Activated naive CD8-positive, alpha-beta T cell treated with anti-CD3 and anti-CD28 coated beads for 36 hours (primary cell): ENCODE measurements at regions not wholly inside any gene's neighbourhood (a gene's known extent, or its start where the extent isn't known, plus 50 kb on each side); places are given as distances from the start of the nearest gene placed in this dataset.
"Not testable (repeated sequence)": the region's sequence is repeated elsewhere in the genome, so short reads cannot be mapped to it uniquely, and the experiment has no call there.

Source experiments
- DNase-seq: peaks from one replicate; pipeline ENCODE4 v3.0.0; 2021
- H3K27ac Mint-ChIP-seq: one replicate; pipeline ENCODE4 v1.8.0; 2022; ENCODE audit warnings: mild to moderate bottlenecking, moderate library complexity, mixed read lengths
- H3K27me3 Mint-ChIP-seq: one replicate; pipeline ENCODE4 v1.8.0; 2022; ENCODE audit warnings: mild to moderate bottlenecking, mixed read lengths
- H3K36me3 Mint-ChIP-seq: one replicate; pipeline ENCODE4 v1.8.0; 2021; ENCODE audit warnings: mild to moderate bottlenecking, mixed read lengths
- H3K4me1 Mint-ChIP-seq: one replicate; pipeline ENCODE4 v1.8.0; 2021; ENCODE audit warnings: mixed read lengths
- H3K4me3 Mint-ChIP-seq: one replicate; pipeline ENCODE4 v1.8.0; 2022; ENCODE audit warnings: mild to moderate bottlenecking, moderate library complexity, mixed read lengths
- H3K9me3 Mint-ChIP-seq: one replicate; pipeline ENCODE4 v1.8.0; 2022; ENCODE audit warnings: mixed read lengths

GRCh38 chr6:130683761-130684517, 143.3 kb upstream of the SMLR1 start:
- H3K4me3 Mint-ChIP-seq: no peak overlapping the region
- H3K4me1 Mint-ChIP-seq: no peaks in the 10 kb centered on the region
- DNase-seq: no peak
- H3K36me3 Mint-ChIP-seq: no peaks in the 10 kb centered on the region
- H3K27me3 Mint-ChIP-seq: no peaks in the 10 kb centered on the region
- H3K9me3 Mint-ChIP-seq: peaks cover 3% of the 10 kb centered on the region
- H3K27ac Mint-ChIP-seq: no peak overlapping the region

- peaks cover 15% of the 10 kb centered on the region for H3K4me1 Mint-ChIP-seq
- no peak for DNase-seq
Measured at GRCh38 chr6:130692659-130693058, 134.5 kb upstream of the SMLR1 start.

GRCh38 chr6:130693944-130694343, 133.3 kb upstream of the SMLR1 start:
- no peak overlapping the region for H3K27ac Mint-ChIP-seq
- DNase-seq: no peak
- H3K4me1 Mint-ChIP-seq: peaks cover 15% of the 10 kb centered on the region
- H3K27me3 Mint-ChIP-seq: no peaks in the 10 kb centered on the region
- no peak overlapping the region for H3K4me3 Mint-ChIP-seq
- H3K36me3 Mint-ChIP-seq: peaks cover 1% of the 10 kb centered on the region
- peaks cover 5% of the 10 kb centered on the region for H3K9me3 Mint-ChIP-seq

More at GRCh38 chr6:130692659-130693058, 134.5 kb upstream of the SMLR1 start:
- H3K27ac Mint-ChIP-seq: no peak overlapping the region
- H3K27me3 Mint-ChIP-seq: no peaks in the 10 kb centered on the region
- peaks cover 1% of the 10 kb centered on the region for H3K36me3 Mint-ChIP-seq
- peaks cover 5% of the 10 kb centered on the region for H3K9me3 Mint-ChIP-seq
- H3K4me3 Mint-ChIP-seq: no peak overlapping the region

GRCh38 chr6:130694606-130695005, 132.6 kb upstream of the SMLR1 start:
- peaks cover 1% of the 10 kb centered on the region for H3K36me3 Mint-ChIP-seq
- H3K4me1 Mint-ChIP-seq: peaks cover 15% of the 10 kb centered on the region
- peaks cover 5% of the 10 kb centered on the region for H3K9me3 Mint-ChIP-seq
- H3K27me3 Mint-ChIP-seq: no peaks in the 10 kb centered on the region
- DNase-seq: no peak
- no peak overlapping the region for H3K27ac Mint-ChIP-seq
- H3K4me3 Mint-ChIP-seq: no peak overlapping the region

GRCh38 chr6:130696806-130697205, 130.4 kb upstream of the SMLR1 start:
- Mint-ChIP-seq H3K4me3 (no peak overlapping the region), H3K27me3 (no peaks in the 10 kb centered on the region), H3K36me3 (peaks cover 1% of the 10 kb centered on the region), H3K4me1 (peaks cover 17% of the 10 kb centered on the region), H3K27ac (no peak overlapping the region), H3K9me3 (peaks cover 5% of the 10 kb centered on the region)
- no peak for DNase-seq

- H3K36me3 Mint-ChIP-seq: peaks cover 1% of the 10 kb centered on the region
- H3K4me1 Mint-ChIP-seq: peaks cover 20% of the 10 kb centered on the region
- no peak overlapping the region for H3K4me3 Mint-ChIP-seq
- peaks cover 5% of the 10 kb centered on the region for H3K9me3 Mint-ChIP-seq
- H3K27ac Mint-ChIP-seq: no peak overlapping the region
- H3K27me3 Mint-ChIP-seq: no peaks in the 10 kb centered on the region
- DNase-seq: no peak
Measured at GRCh38 chr6:130697271-130697994, 129.8 kb upstream of the SMLR1 start.

GRCh38 chr6:130697995-130698535, 129.1 kb upstream of the SMLR1 start:
- peaks cover 20% of the 10 kb centered on the region for H3K4me1 Mint-ChIP-seq
- no peak overlapping the region for H3K4me3 Mint-ChIP-seq
- no peak overlapping the region for H3K27ac Mint-ChIP-seq
- H3K27me3 Mint-ChIP-seq: no peaks in the 10 kb centered on the region
- peaks cover 5% of the 10 kb centered on the region for H3K9me3 Mint-ChIP-seq
- peaks cover 1% of the 10 kb centered on the region for H3K36me3 Mint-ChIP-seq
- peak; percentile 38 for DNase-seq

GRCh38 chr6:130699742-130700141, 127.5 kb upstream of the SMLR1 start:
- H3K4me1 Mint-ChIP-seq: peaks cover 7% of the 10 kb centered on the region
- H3K27me3 Mint-ChIP-seq: no peaks in the 10 kb centered on the region
- no peaks in the 10 kb centered on the region for H3K36me3 Mint-ChIP-seq
- no peak overlapping the region for H3K4me3 Mint-ChIP-seq
- H3K27ac Mint-ChIP-seq: no peak overlapping the region
- H3K9me3 Mint-ChIP-seq: peaks cover 5% of the 10 kb centered on the region
- DNase-seq: no peak

- H3K36me3 Mint-ChIP-seq: no peaks in the 10 kb centered on the region
- no peak overlapping the region for H3K4me3 Mint-ChIP-seq
- no peak for DNase-seq
- H3K27me3 Mint-ChIP-seq: no peaks in the 10 kb centered on the region
- H3K9me3 Mint-ChIP-seq: peaks cover 2% of the 10 kb centered on the region
- peaks cover 5% of the 10 kb centered on the region for H3K4me1 Mint-ChIP-seq
- no peak overlapping the region for H3K27ac Mint-ChIP-seq
Measured at GRCh38 chr6:130700397-130700796, 126.8 kb upstream of the SMLR1 start.

GRCh38 chr6:130708338-130708737, 118.9 kb upstream of the SMLR1 start:
- Mint-ChIP-seq H3K4me3 (no peak overlapping the region), H3K27ac (no peak overlapping the region), H3K9me3 (peaks cover 4% of the 10 kb centered on the region), H3K27me3 (no peaks in the 10 kb centered on the region), H3K36me3 (no peaks in the 10 kb centered on the region), H3K4me1 (peaks cover 3% of the 10 kb centered on the region)
- no peak for DNase-seq

- not testable (repeated sequence) for H3K9me3 Mint-ChIP-seq, H3K4me3 Mint-ChIP-seq, H3K4me1 Mint-ChIP-seq, H3K36me3 Mint-ChIP-seq, DNase-seq, H3K27ac Mint-ChIP-seq, H3K27me3 Mint-ChIP-seq
Measured at GRCh38 chr6:130711641-130712040, 115.6 kb upstream of the SMLR1 start.

- Mint-ChIP-seq H3K27ac (no peak overlapping the region), H3K36me3 (no peaks in the 10 kb centered on the region), H3K9me3 (peaks cover 1% of the 10 kb centered on the region), H3K27me3 (no peaks in the 10 kb centered on the region), H3K4me1 (peaks cover 11% of the 10 kb centered on the region), H3K4me3 (no peak overlapping the region)
- DNase-seq: no peak
Measured at GRCh38 chr6:130713144-130713543, 114.1 kb upstream of the SMLR1 start.

GRCh38 chr6:130715058-130715457, 112.1 kb upstream of the SMLR1 start:
- no peak for DNase-seq
- Mint-ChIP-seq H3K4me1 (peaks cover 13% of the 10 kb centered on the region), H3K9me3 (peaks cover 8% of the 10 kb centered on the region), H3K27ac (no peak overlapping the region), H3K4me3 (no peak overlapping the region), H3K27me3 (no peaks in the 10 kb centered on the region), H3K36me3 (no peaks in the 10 kb centered on the region)

GRCh38 chr6:130716466-130716865, 110.7 kb upstream of the SMLR1 start:
- DNase-seq: no peak
- Mint-ChIP-seq H3K36me3 (no peaks in the 10 kb centered on the region), H3K27me3 (no peaks in the 10 kb centered on the region), H3K4me3 (no peak overlapping the region), H3K9me3 (peaks cover 8% of the 10 kb centered on the region), H3K4me1 (peaks cover 16% of the 10 kb centered on the region), H3K27ac (no peak overlapping the region)

- Mint-ChIP-seq H3K36me3 (no peaks in the 10 kb centered on the region), H3K4me1 (peaks cover 16% of the 10 kb centered on the region), H3K27ac (no peak overlapping the region), H3K9me3 (peaks cover 8% of the 10 kb centered on the region), H3K27me3 (no peaks in the 10 kb centered on the region), H3K4me3 (no peak overlapping the region)
- no peak for DNase-seq
Measured at GRCh38 chr6:130717657-130718056, 109.5 kb upstream of the SMLR1 start.
